Fibroblast of lung (primary cell): ENCODE measurements at regions not wholly inside any gene's neighbourhood (a gene's known extent, or its start where the extent isn't known, plus 50 kb on each side); places are given as distances from the start of the nearest gene placed in this dataset.
"Not testable (repeated sequence)": the region's sequence is repeated elsewhere in the genome, so short reads cannot be mapped to it uniquely, and the experiment has no call there.

Experiments used
- DNase-seq, 2 donors: peaks; one replicate each; pipeline versions ENCODE4 v3.0.0 to v3.0.0-alpha.2; 2010; ENCODE audit warnings: low read depth in 2 of 2
- H2AFZ ChIP-seq: 2 replicates; pipeline ENCODE4 v1.5.1; 2012; ENCODE audit warnings: low read length, control low read depth, inconsistent platforms
- H3K27ac ChIP-seq: 2 replicates; pipeline ENCODE4 v1.5.1; 2011; ENCODE audit warnings: low read length, control low read depth; ENCODE audit not compliant: insufficient read depth
- H3K27me3 ChIP-seq: 2 replicates; pipeline ENCODE4 v1.5.1; 2011; ENCODE audit warnings: mild to moderate bottlenecking, low read length; ENCODE audit not compliant: control insufficient read depth, insufficient read depth
- H3K36me3 ChIP-seq: 2 replicates; pipeline ENCODE4 v1.5.1; 2011; ENCODE audit warnings: low read length; ENCODE audit not compliant: control insufficient read depth, insufficient read depth
- H3K4me1 ChIP-seq: 2 replicates; pipeline ENCODE4 v1.5.1; 2011; ENCODE audit warnings: low read length; ENCODE audit not compliant: control insufficient read depth, insufficient read depth; ENCODE audit errors: extremely low read depth
- H3K4me2 ChIP-seq: 2 replicates; pipeline ENCODE4 v1.5.1; 2011; ENCODE audit warnings: low read length, control low read depth; ENCODE audit not compliant: insufficient read depth; ENCODE audit errors: extremely low read depth
- H3K4me3 ChIP-seq, 4 experiments: fragments of 200-600 bp in 1 of 4; sonication (generic) in 1 of 4; replicated peaks in 1 of 4; 2 replicates each; pipeline ENCODE4 v1.5.1; 2011 to 2016; ENCODE audit warnings: low read length in 4 of 4, low read depth in 3 of 4, mild to moderate bottlenecking in 3 of 4, control low read depth in 2 of 4, inconsistent platforms in 1 of 4, mixed read lengths in 1 of 4; ENCODE audit not compliant: insufficient read depth in 1 of 4; ENCODE audit errors: control extremely low read depth in 1 of 4
- H3K79me2 ChIP-seq: 2 replicates; pipeline ENCODE4 v1.5.1; 2012; ENCODE audit warnings: mild to moderate bottlenecking, low read length, inconsistent platforms; ENCODE audit not compliant: control insufficient read depth, insufficient read depth
- H3K9ac ChIP-seq: 2 replicates; pipeline ENCODE4 v1.5.1; 2011; ENCODE audit warnings: mild to moderate bottlenecking, low read length, control low read depth; ENCODE audit not compliant: insufficient read depth
- H3K9me3 ChIP-seq: 2 replicates; pipeline ENCODE4 v1.5.1; 2012; ENCODE audit warnings: low read depth, low read length; ENCODE audit not compliant: control insufficient read depth, insufficient read depth
- H4K20me1 ChIP-seq: 2 replicates; pipeline ENCODE4 v1.5.1; 2011; ENCODE audit warnings: low read length; ENCODE audit not compliant: control insufficient read depth, insufficient read depth; ENCODE audit errors: extremely low read depth

DNA sequence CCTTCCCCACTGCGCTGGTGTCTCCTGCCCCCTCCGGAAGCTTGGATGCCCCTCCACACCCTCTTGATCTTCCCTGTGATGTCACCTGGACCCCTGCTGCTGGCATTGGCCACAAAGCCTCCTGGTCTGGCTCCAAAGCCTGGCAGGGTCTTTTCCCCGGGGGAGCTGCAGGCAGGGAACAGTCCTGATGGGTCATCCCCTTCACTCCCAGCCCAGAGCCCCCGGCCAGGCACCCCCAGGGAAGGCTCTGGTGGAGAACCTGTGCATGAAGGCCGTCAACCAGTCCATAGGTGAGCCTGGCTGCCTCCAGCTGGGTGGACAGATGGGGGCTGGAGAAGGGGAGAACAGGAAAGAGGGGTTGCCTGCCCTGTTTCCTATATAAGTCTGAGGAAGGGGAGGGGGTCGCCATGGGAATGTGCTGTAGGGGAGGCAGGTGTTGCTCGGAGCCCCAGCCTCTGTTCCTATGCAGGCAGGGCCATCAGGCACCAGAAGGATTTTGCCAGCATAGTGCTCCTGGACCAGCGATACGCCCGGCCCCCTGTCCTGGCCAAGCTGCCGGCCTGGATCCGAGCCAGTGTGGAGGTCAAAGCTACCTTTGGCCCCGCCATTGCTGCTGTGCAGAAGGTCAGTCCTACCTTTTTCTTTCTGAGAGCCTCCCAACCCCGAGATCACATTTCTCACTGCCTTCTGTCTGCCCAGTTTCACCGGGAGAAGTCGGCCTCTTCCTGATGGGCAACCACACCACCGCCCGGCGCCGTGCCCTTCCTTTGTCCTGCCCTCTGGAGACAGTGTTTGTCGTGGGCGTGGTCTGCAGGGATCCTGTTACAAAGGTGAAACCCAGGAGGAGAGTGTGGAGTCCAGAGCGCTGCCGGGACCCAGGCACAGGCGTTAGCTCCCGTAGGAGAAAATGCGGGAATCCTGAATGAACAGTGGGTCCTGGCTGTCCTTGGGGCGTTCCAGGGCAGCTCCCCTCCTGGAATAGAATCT, 104.5 kb upstream of the PZP start:
- not testable (repeated sequence) for H3K9me3 ChIP-seq, H3K79me2 ChIP-seq, DNase-seq, H3K36me3 ChIP-seq, H3K27ac ChIP-seq, H3K4me2 ChIP-seq, H3K4me3 ChIP-seq, H3K4me1 ChIP-seq, H4K20me1 ChIP-seq, H2AFZ ChIP-seq, H3K9ac ChIP-seq, H3K27me3 ChIP-seq

DNA sequence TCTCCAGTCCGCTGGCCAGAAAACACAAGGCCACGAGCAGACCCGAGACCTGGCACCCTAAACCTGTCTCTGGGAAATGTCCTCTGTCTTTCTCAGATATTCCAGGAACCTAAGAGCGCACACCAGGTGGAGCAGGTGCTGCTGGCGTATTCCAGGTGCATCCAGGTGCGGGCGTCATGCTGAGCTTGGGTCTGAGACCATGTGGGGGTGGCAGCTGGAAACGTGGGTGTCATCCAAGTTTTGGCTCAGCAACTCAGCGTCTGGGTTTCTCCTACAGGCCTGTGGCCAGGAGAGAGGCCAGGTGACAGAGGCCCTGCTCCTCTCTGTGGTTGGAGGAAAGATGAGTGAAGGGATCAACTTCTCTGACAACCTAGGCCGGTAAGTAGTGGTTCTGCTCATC, 103.3 kb upstream of the PZP start:
- not testable (repeated sequence) for H2AFZ ChIP-seq, H3K27ac ChIP-seq, H3K79me2 ChIP-seq, H3K4me2 ChIP-seq, H4K20me1 ChIP-seq, H3K9ac ChIP-seq, H3K27me3 ChIP-seq, H3K4me1 ChIP-seq, H3K36me3 ChIP-seq, H3K4me3 ChIP-seq, H3K9me3 ChIP-seq, DNase-seq

DNA sequence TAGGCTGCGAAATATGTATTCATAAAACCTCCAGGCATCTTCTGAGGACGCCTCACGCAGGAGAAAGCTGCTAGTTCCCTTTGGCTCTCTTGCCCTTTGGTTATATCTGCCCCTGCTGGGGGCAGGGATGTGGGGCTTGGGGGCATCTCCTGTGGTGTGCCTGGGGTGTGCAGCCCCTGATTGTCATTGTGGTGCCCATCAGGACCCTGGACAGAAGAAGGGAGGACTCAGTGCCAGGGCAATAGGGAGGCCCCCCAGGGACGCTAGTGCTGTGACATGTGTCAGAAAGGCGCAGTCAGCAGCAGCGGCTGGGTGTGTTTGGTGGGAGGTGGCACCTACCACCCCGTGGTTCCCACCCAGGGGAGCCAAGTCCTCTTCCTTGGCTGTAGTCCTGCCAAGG, 102.5 kb upstream of the PZP start:
- not testable (repeated sequence) for H3K4me2 ChIP-seq, H3K27me3 ChIP-seq, DNase-seq, H3K27ac ChIP-seq, H3K9me3 ChIP-seq, H3K4me3 ChIP-seq, H4K20me1 ChIP-seq, H3K4me1 ChIP-seq, H2AFZ ChIP-seq, H3K36me3 ChIP-seq, H3K79me2 ChIP-seq, H3K9ac ChIP-seq

DNA sequence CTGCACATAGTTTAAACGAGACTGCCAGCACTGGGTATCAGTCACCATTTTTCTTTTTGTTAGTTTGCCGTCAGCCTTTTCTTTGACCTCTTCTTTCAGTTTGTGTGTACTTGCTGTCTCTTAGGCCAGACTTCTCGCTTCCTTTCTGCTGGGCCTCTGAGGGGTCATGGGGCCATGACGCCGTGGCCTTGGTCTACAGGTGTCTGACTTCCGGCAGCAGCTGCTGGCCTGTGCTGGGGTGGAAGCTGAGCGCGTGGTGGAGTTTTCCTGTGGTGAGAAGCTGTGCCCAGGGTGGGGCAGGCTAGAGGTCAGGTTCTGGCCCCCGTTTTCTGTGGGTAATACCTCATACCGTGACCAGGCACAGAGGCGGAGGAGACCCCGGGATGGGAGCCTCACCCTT, 101.6 kb upstream of the PZP start:
- H3K79me2 ChIP-seq, H3K4me2 ChIP-seq, H3K4me3 ChIP-seq, H3K27ac ChIP-seq, H3K9me3 ChIP-seq, DNase-seq, H4K20me1 ChIP-seq, H2AFZ ChIP-seq, H3K36me3 ChIP-seq, H3K9ac ChIP-seq, H3K4me1 ChIP-seq, H3K27me3 ChIP-seq: not testable (repeated sequence)

DNA sequence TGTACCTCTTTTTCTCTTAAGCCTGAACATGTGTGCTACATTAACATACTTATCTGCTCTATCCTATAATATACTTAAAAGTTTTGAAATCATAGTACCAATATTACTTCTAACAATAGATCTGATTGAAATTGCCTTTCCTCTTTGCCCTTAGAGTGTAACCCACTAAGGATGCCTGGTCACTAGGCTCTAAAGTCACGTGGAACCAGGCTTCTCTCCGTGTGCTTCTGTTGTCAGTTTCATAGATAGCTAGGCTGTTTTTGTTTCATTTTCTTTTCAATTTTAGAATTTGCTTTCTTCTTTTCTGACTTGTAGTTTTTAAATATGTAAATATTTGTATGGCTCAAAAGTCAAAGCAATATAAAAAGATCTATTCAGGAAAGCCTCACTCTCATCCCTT, 100.5 kb upstream of the PZP start:
- not testable (repeated sequence) for H3K36me3 ChIP-seq, DNase-seq, H2AFZ ChIP-seq, H3K27ac ChIP-seq, H3K27me3 ChIP-seq, H3K9me3 ChIP-seq, H3K4me3 ChIP-seq, H3K9ac ChIP-seq, H3K4me1 ChIP-seq, H3K4me2 ChIP-seq, H4K20me1 ChIP-seq, H3K79me2 ChIP-seq

DNA sequence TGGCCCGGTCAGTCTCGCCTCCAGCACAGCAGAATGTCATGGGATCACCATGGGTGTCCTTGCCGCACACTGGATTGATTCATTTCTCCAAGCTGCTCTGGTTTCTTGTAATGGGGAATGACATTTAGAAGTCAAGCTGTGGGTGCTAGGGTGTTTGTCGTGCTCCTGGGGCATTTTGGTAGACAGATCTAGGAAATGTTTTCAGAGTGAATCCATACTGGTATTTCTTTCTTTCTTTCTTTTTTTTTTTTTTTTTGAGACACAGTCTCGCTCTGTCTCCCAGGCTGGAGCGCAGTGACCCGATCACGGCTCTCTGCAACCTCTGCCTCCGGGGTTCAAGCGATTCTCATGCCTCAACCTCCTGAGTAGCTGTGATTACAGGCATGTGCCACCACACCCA, 100.0 kb upstream of the PZP start:
- H3K27ac ChIP-seq = not testable (repeated sequence)

DNA sequence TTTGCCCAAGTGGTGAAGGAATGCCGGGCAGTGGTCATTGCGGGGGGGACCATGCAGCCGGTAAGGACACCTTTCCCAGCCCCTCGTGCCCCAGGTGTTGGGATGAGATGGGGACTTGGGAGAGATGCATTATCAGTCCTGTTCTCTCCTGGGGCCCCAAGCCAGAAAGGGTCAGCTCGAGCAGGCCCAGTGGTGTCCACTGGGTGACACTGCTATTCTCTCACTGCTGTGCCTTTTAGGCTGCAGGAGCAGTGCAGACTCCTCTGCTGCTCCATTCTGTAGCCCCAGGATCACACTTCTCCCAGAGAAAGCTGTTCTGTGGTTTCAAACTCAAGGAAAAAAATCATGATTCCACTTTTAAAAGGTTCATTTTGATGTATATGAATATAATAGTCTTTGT, 99.1 kb upstream of the PZP start:
- H3K27me3 ChIP-seq, H3K4me2 ChIP-seq, H3K27ac ChIP-seq, H3K9me3 ChIP-seq, H3K9ac ChIP-seq, H3K4me1 ChIP-seq, H3K4me3 ChIP-seq, DNase-seq, H3K36me3 ChIP-seq, H3K79me2 ChIP-seq, H2AFZ ChIP-seq, H4K20me1 ChIP-seq: not testable (repeated sequence)

More for the DNA sequence above, 100.0 kb upstream of the PZP start:
- not testable (repeated sequence) for H3K36me3 ChIP-seq, H3K9ac ChIP-seq, H2AFZ ChIP-seq, H3K4me3 ChIP-seq, H3K27me3 ChIP-seq, H4K20me1 ChIP-seq, H3K4me1 ChIP-seq, H3K79me2 ChIP-seq, H3K4me2 ChIP-seq, DNase-seq, H3K9me3 ChIP-seq
